Right atrium auricular region (tissue), 2 donors: ENCODE measurements at regions not wholly inside any gene's neighbourhood (a gene's known extent, or its start where the extent isn't known, plus 50 kb on each side); places are given as distances from the start of the nearest gene placed in this dataset.

Source experiments
- DNase-seq: peaks from one replicate; pipeline ENCODE4 v3.0.0-alpha.2; 2019; ENCODE audit warnings: low spot score
- H3K27ac ChIP-seq, 2 donors: fragments of 200-600 bp; sonication (generic); 1 replicate in 1 of 2; 2 replicates in 1 of 2; pipeline ENCODE4 v1.5.1; 2016 to 2019
- H3K27me3 ChIP-seq, 2 donors: fragments of 200-600 bp; sonication (generic); one replicate each; pipeline versions ENCODE4 v1.5.1 to v1.6.0; 2017 to 2019
- H3K36me3 ChIP-seq: fragments of 200-600 bp; sonication (generic); one replicate; pipeline ENCODE4 v1.5.1; 2016
- H3K4me1 ChIP-seq, 2 donors: fragments of 200-600 bp; sonication (generic); one replicate each; pipeline versions ENCODE4 v1.5.1 to v1.6.0; 2017 to 2019
- H3K4me3 ChIP-seq, 2 donors: fragments of 200-600 bp; sonication (generic); 1 replicate in 1 of 2; 2 replicates in 1 of 2; pipeline ENCODE4 v1.5.1; 2017 to 2019; ENCODE audit warnings: mild to moderate bottlenecking in 1 of 2, moderate library complexity in 1 of 2
- H3K9me3 ChIP-seq, 2 donors: fragments of 200-600 bp; sonication (generic); one replicate each; pipeline ENCODE4 v1.5.1; 2019
- CTCF ChIP-seq, 2 donors: fragments of 200-600 bp; sonication (generic); IDR thresholded peaks; one replicate each; pipeline ENCODE4 v1.5.1; 2019; ENCODE audit warnings: antibody characterized with exemption in 2 of 2

GRCh38 chr14:78016532-78016931 is 153.6 kb upstream of the NRXN3 start:
- Histone ChIP-seq H3K36me3 (no peaks in the 10 kb centered on the region), H3K4me1 (no peaks in the 10 kb centered on the region), H3K27me3 (no peaks in the 10 kb centered on the region), H3K4me3 (no peak overlapping the region), H3K27ac (no peak overlapping the region), H3K9me3 (no peaks in the 10 kb centered on the region)
- TF ChIP-seq CTCF (IDR thresholded peaks at IDR 0.05) = no peak
- no peak for DNase-seq

GRCh38 chr14:78018283-78018682 is 151.9 kb upstream of the NRXN3 start:
- TF ChIP-seq CTCF (IDR thresholded peaks at IDR 0.05) = no peak
- H3K27ac ChIP-seq = no peak overlapping the region
- H3K4me3 ChIP-seq = no peak overlapping the region
- H3K9me3 ChIP-seq = no peaks in the 10 kb centered on the region
- H3K4me1 ChIP-seq = no peaks in the 10 kb centered on the region
- no peaks in the 10 kb centered on the region for H3K36me3 ChIP-seq
- DNase-seq = no peak
- no peaks in the 10 kb centered on the region for H3K27me3 ChIP-seq

- H3K9me3 ChIP-seq = no peaks in the 10 kb centered on the region
- peak in 1 of 2 donors; percentile 56 for TF ChIP-seq CTCF (IDR thresholded peaks at IDR 0.05)
- no peak for DNase-seq
- no peak overlapping the region for H3K4me3 ChIP-seq
- H3K27me3 ChIP-seq = no peaks in the 10 kb centered on the region
- no peaks in the 10 kb centered on the region for H3K36me3 ChIP-seq
- H3K27ac ChIP-seq = no peak overlapping the region
- no peaks in the 10 kb centered on the region for H3K4me1 ChIP-seq
These were observed 148.1 kb upstream of the NRXN3 start for GRCh38 chr14:78022059-78022458.

- TF ChIP-seq CTCF (IDR thresholded peaks at IDR 0.05) = no peak
- Histone ChIP-seq H3K9me3 (no peaks in the 10 kb centered on the region), H3K27ac (no peak overlapping the region), H3K27me3 (no peaks in the 10 kb centered on the region), H3K4me1 (no peaks in the 10 kb centered on the region), H3K36me3 (no peaks in the 10 kb centered on the region), H3K4me3 (no peak overlapping the region)
- no peak for DNase-seq
These were observed 147.1 kb upstream of the NRXN3 start for GRCh38 chr14:78023112-78023511.

GRCh38 chr14:78028471-78028870 is 141.7 kb upstream of the NRXN3 start:
- TF ChIP-seq CTCF (IDR thresholded peaks at IDR 0.05) = no peak
- no peak for DNase-seq
- H3K9me3 ChIP-seq = no peaks in the 10 kb centered on the region
- no peaks in the 10 kb centered on the region for H3K36me3 ChIP-seq
- no peaks in the 10 kb centered on the region for H3K4me1 ChIP-seq
- H3K27ac ChIP-seq = no peak overlapping the region
- no peaks in the 10 kb centered on the region for H3K27me3 ChIP-seq
- H3K4me3 ChIP-seq = no peak overlapping the region

- no peak for DNase-seq
- no peaks in the 10 kb centered on the region for H3K4me1 ChIP-seq
- no peak overlapping the region for H3K4me3 ChIP-seq
- peak in 1 of 2 donors; percentile 26 for TF ChIP-seq CTCF (IDR thresholded peaks at IDR 0.05)
- no peaks in the 10 kb centered on the region for H3K9me3 ChIP-seq
- no peak overlapping the region for H3K27ac ChIP-seq
- no peaks in the 10 kb centered on the region for H3K36me3 ChIP-seq
- H3K27me3 ChIP-seq = no peaks in the 10 kb centered on the region
These were observed 140.4 kb upstream of the NRXN3 start for GRCh38 chr14:78029601-78030372.
